ENCODE measurements at regions not wholly inside any gene's neighbourhood (a gene's known extent, or its start where the extent isn't known, plus 50 kb on each side); places are given as distances from the start of the nearest gene placed in this dataset.

DNA sequence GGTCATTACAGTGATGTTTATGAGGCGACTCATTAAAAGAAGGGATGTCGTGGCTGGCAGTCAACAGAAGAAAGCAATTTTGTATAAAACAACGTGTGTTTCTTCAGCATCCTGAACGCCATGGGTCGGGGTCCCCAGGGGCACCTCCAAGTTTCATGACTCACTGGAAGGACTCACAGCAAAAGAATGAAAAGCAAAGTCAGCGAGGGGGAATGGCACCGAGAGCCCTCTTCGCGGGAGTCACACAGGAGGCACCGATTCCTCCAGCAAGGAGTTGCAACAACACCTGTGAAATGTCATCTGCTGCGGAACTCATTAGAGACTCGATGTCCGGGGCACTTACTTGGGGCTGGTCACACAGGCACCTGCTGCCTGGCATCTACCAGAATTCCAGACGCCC, 130.7 kb upstream of the PEG3 start:
- DNase-seq (ENCODE audit: extremely low spot score in 2 of 2) = no peak
- TF ChIP-seq POLR2A (IDR thresholded peaks at IDR 0.05) (no peak), POLR2AphosphoS5 (IDR thresholded peaks at IDR 0.05; ENCODE audit: insufficient read depth in 1 of 2, low read depth in 1 of 2) (no peak)
- TF ChIP-seq, protein P1, sequence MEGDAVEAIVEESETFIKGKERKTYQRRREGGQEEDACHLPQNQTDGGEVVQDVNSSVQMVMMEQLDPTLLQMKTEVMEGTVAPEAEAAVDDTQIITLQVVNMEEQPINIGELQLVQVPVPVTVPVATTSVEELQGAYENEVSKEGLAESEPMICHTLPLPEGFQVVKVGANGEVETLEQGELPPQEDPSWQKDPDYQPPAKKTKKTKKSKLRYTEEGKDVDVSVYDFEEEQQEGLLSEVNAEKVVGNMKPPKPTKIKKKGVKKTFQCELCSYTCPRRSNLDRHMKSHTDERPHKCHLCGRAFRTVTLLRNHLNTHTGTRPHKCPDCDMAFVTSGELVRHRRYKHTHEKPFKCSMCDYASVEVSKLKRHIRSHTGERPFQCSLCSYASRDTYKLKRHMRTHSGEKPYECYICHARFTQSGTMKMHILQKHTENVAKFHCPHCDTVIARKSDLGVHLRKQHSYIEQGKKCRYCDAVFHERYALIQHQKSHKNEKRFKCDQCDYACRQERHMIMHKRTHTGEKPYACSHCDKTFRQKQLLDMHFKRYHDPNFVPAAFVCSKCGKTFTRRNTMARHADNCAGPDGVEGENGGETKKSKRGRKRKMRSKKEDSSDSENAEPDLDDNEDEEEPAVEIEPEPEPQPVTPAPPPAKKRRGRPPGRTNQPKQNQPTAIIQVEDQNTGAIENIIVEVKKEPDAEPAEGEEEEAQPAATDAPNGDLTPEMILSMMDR (IDR thresholded peaks at IDR 0.05) = no peak
- Histone ChIP-seq H3K27me3 (no peaks in the 10 kb centered on the region), H3K36me3 (no peaks in the 10 kb centered on the region), H3K9me3 (no peaks in the 10 kb centered on the region), H3K4me3 (no peak overlapping the region), H3K27ac (no peak overlapping the region), H3K4me1 (peaks cover 8% of the 10 kb centered on the region)
- intact Hi-C loops (cut with DNase I) = no loop called here

DNA sequence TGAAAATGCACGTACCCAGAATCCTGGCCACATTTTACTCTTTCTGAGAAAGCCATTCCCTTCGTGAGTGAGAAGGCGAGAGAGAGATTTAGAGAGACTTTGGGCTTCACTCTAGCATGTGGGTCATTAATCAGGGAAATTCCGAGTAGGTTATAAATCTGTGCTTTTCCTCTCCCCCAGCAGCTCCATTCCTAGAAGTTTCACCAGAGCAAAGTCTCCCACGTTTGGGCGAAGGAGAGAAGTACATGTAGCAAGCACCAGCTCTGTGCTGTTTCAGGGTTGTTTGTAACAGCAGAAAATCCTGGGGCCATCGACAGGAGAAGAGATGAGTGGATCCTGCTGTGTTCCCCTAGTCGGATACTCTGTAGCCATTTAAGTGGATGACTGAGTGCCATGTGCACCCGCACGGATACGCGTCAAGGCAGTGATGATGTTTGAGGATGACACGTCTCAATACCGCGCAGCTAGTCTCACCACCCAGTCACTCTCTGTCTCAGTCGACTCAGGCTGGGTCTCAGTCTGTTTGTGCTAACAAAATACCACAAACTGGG, 131.8 kb upstream of the PEG3 start:
- Histone ChIP-seq H3K27ac (no peak overlapping the region), H3K9me3 (no peaks in the 10 kb centered on the region), H3K27me3 (no peaks in the 10 kb centered on the region), H3K4me1 (no peaks in the 10 kb centered on the region), H3K36me3 (no peaks in the 10 kb centered on the region), H3K4me3 (no peak overlapping the region)
- intact Hi-C loops (cut with DNase I) = no loop called here
- no peak for DNase-seq (ENCODE audit: extremely low spot score in 2 of 2)
- TF ChIP-seq POLR2A (IDR thresholded peaks at IDR 0.05) (no peak), POLR2AphosphoS5 (IDR thresholded peaks at IDR 0.05; ENCODE audit: insufficient read depth in 1 of 2, low read depth in 1 of 2) (no peak)
- TF ChIP-seq, protein P1 (IDR thresholded peaks at IDR 0.05) = no peak

DNA sequence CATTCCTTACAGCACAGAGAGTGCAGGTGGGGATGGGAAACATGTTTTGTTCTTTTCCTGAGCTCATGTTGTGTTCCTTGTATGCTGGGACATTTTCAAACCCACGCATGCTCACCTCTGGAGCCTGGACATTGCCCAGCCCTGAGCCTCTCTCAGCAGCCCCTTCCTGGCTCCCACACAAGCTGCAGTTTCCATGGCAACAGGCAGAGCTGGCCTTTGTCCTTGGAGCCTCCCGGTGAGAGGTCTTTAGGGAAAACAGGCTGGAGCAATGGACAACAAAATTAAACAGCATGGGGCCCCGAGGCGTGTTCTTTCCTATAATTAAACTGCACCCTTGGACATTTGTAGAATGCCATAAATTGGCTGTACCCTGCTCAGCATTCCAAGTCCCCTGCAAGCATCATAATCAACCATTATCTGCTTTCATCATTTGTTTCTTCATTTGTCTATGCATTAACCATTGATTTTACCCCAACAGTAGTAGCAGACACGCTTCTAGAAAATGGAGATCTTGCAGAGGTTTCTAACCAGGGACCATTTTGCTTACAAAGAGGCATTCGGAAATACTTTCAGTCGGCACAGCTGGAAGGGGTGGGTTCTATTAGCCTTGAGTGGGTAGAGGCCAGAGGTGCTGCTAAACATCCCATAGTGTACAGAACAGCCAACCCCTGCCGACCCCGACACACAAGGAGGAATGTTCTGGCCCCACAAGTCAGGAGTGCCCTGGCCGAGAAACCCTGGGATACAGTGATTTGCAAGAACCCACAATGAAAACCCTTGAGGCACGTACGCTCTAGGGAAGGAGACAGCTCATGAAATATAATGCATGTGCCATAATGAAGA, 133.4 kb upstream of the PEG3 start:
- no peaks in the 10 kb centered on the region for H3K4me1 ChIP-seq
- H3K27me3 ChIP-seq = no peaks in the 10 kb centered on the region
- intact Hi-C loops (cut with DNase I) = no loop called here
- no peak for TF ChIP-seq POLR2AphosphoS5 (IDR thresholded peaks at IDR 0.05; ENCODE audit: insufficient read depth in 1 of 2, low read depth in 1 of 2)
- TF ChIP-seq, protein P1 (IDR thresholded peaks at IDR 0.05) = no peak
- no peak for DNase-seq (ENCODE audit: extremely low spot score in 2 of 2)
- no peaks in the 10 kb centered on the region for H3K9me3 ChIP-seq
- H3K4me3 ChIP-seq = no peak overlapping the region
- H3K27ac ChIP-seq = no peak overlapping the region
- no peaks in the 10 kb centered on the region for H3K36me3 ChIP-seq

DNA sequence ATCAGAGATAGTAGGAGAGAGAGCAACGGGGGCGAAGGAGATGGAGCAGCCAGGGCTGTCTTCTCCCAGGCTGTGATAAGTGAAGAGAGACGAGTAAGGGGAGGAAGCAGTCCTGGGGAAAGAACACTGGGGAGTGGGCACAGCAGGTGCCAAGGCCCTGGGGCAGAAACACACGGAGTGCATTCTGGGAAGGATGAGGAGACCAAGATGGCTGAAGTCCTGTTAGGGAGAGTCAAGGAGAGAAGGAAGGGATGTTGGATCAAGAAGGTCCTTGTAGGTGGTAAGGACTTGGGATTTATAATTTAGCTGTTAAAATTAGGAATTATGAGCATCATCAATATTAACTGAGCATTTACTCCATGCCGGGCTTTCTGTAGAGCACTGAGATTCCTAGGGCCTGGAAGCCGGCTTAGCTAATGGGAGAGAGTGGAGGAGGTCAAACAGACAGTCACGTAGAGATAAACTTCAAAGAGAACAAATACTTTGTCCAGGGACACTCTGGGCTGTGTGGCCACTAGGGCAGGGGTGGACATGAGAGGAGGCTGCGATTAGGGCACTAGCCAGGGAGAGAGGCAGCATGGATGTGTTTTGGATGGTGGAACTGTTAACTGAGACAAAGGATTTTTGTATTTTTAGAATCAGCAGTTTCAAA, 134.2 kb upstream of the PEG3 start:
- no peak overlapping the region for H3K27ac ChIP-seq
- no peaks in the 10 kb centered on the region for H3K27me3 ChIP-seq
- H3K4me3 ChIP-seq = no peak overlapping the region
- TF ChIP-seq POLR2A (IDR thresholded peaks at IDR 0.05) (no peak), POLR2AphosphoS5 (IDR thresholded peaks at IDR 0.05; ENCODE audit: insufficient read depth in 1 of 2, low read depth in 1 of 2) (no peak)
- TF ChIP-seq, protein P1 (IDR thresholded peaks at IDR 0.05) = no peak
- no peaks in the 10 kb centered on the region for H3K4me1 ChIP-seq
- intact Hi-C loops (cut with DNase I) = no loop called here
- H3K9me3 ChIP-seq = no peaks in the 10 kb centered on the region
- H3K36me3 ChIP-seq = no peaks in the 10 kb centered on the region
- no peak for DNase-seq (ENCODE audit: extremely low spot score in 2 of 2)

DNA sequence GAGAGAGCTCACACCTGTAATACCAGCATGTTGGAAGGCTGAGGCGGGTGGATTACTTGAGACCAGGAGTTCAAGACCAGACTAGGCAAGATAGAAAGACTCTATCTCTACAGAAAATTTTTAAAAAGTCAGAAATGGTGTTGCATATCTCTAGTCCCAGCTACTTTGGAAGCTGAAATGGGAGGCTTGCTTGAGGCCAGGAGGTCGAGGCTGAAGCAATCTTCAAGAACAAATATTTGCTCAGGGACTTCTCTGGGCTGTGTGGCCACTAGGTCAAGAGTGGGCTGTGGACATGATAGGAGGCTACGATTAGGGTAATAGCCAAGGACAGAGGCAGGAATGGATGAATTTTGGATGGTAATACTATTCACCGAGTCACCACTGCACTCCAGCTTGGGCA, 135.8 kb upstream of the PEG3 start:
- no peak overlapping the region for H3K27ac ChIP-seq
- intact Hi-C loops (cut with DNase I) = no loop called here
- TF ChIP-seq POLR2A (IDR thresholded peaks at IDR 0.05) (no peak), POLR2AphosphoS5 (IDR thresholded peaks at IDR 0.05; ENCODE audit: insufficient read depth in 1 of 2, low read depth in 1 of 2) (no peak)
- TF ChIP-seq, protein P1 (IDR thresholded peaks at IDR 0.05) = no peak
- no peaks in the 10 kb centered on the region for H3K4me1 ChIP-seq
- no peak overlapping the region for H3K4me3 ChIP-seq
- H3K27me3 ChIP-seq = no peaks in the 10 kb centered on the region
- H3K9me3 ChIP-seq = no peaks in the 10 kb centered on the region
- H3K36me3 ChIP-seq = no peaks in the 10 kb centered on the region
- DNase-seq (ENCODE audit: extremely low spot score in 2 of 2) = no peak
